ENCODE measurements at regions not wholly inside any gene's neighbourhood (a gene's known extent, or its start where the extent isn't known, plus 50 kb on each side); places are given as distances from the start of the nearest gene placed in this dataset.

- FAIRE-seq (no peak), DNase-seq (ENCODE audit: insufficient read length, low spot score) (no peak)
- no peak for TF ChIP-seq CTCF (IDR thresholded peaks at IDR 0.05; ENCODE audit: insufficient read depth, missing control alignments)
Observed at GRCh38 chr1:163257763-163258162, 55.0 kb upstream of the RGS5 start.

- TF ChIP-seq CTCF (IDR thresholded peaks at IDR 0.05; ENCODE audit: insufficient read depth, missing control alignments), result no peak
- FAIRE-seq (no peak), DNase-seq (ENCODE audit: insufficient read length, low spot score) (no peak)
Observed at GRCh38 chr1:163258181-163258580, 55.5 kb upstream of the RGS5 start.

- TF ChIP-seq CTCF (IDR thresholded peaks at IDR 0.05; ENCODE audit: insufficient read depth, missing control alignments), result no peak
- no peak for DNase-seq (ENCODE audit: insufficient read length, low spot score)
- FAIRE-seq, result no peak
Observed at GRCh38 chr1:163263818-163264655, 57.7 kb upstream of the NUF2 start.

- TF ChIP-seq CTCF (IDR thresholded peaks at IDR 0.05; ENCODE audit: insufficient read depth, missing control alignments), result no peak
- no peak for FAIRE-seq
- DNase-seq (ENCODE audit: insufficient read length, low spot score), result no peak
Observed at GRCh38 chr1:163265547-163265946, 56.2 kb upstream of the NUF2 start.

- no peak for TF ChIP-seq CTCF (IDR thresholded peaks at IDR 0.05; ENCODE audit: insufficient read depth, missing control alignments)
- DNase-seq (ENCODE audit: insufficient read length, low spot score) (no peak), FAIRE-seq (no peak)
Observed at GRCh38 chr1:163267962-163268361, 53.8 kb upstream of the NUF2 start.

GRCh38 chr1:163271535-163271934 lies 50.2 kb upstream of the NUF2 start:
- TF ChIP-seq CTCF (IDR thresholded peaks at IDR 0.05; ENCODE audit: insufficient read depth, missing control alignments), result no peak
- no peak for DNase-seq (ENCODE audit: insufficient read length, low spot score)
- peak; percentile 63 for FAIRE-seq
